ENCODE measurements at regions not wholly inside any gene's neighbourhood (a gene's known extent, or its start where the extent isn't known, plus 50 kb on each side); places are given as distances from the start of the nearest gene placed in this dataset.
"Not testable (repeated sequence)": the region's sequence is repeated elsewhere in the genome, so short reads cannot be mapped to it uniquely, and the experiment has no call there.

DNA sequence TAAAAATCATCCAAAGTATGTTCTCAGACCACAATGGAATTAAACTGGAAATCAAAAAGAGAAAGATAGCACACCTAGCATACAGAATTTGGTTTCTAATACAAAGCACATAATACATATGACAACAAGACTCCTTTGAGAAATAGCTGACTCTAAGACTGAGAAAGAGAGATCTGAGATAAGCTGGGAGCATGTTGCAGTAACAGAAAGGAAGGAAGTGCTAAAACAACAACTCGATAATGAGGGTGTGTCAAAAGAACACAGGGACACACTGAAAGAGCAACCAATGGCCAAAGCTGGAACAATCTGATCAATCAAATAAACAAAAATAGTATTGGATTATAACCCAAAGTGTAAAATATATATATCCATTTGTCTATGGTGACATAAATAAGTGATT is 586.6 kb downstream of the C4orf33 start:
- DNase-seq (ENCODE audit: low read depth) = no peak

DNA sequence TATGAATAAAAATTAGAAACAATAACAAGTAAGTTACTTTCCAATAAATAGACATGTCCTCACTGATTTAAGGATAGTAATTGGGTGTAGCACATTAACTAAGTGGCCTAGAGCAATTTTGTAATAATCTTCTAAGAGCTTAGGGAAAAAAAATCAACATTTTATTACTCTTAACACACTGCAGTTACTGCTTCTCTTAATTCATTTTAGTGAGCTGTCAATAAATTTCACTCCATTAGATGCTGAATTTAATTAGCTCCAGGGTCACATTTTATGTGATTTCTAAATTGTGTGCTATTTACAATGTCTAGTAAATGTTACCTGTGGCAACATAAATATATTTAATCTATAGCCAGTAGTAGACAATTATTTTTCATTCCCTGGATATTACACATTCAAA is 612.0 kb downstream of the C4orf33 start:
- no peak for DNase-seq (ENCODE audit: low read depth)

DNA sequence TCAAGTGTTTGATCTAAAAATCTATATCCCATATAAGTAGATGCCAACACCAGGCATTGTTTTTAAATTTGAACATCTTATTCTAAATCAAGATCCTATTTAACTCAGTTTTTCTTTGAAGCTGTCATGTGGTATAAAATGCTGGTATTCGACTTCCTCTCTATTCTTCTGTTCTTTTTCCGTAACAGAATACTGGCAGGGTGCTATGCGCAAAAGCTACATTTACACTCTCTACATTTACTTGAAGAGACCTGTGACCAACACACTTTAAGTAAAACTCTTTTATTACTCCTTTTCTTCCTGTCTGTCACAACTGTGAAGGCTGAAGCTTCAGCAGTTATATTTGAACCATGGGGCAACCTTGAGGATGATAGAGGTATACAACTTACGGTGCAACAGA is 612.8 kb downstream of the C4orf33 start:
- DNase-seq (ENCODE audit: low read depth) = no peak

DNA sequence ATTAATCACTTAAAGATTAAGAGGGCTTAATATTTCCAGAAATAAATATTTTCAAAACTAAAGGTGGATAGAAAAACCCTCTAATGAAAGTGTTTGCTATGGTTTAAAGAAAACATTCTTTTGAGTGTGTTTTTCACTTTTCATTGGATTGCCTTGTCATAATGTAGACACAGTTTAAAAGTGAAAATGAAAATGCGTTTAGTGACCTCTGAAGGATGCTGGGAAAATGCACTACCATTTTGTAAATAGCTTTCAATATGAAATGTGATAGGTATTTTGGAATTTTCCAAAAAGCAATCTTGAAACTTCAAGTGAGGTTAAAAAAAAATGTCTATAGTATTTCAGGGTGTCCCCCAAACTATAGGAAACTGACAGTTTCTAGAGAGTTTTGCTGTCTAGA is 642.2 kb downstream of the C4orf33 start:
- no peak for DNase-seq (ENCODE audit: low read depth)

DNA sequence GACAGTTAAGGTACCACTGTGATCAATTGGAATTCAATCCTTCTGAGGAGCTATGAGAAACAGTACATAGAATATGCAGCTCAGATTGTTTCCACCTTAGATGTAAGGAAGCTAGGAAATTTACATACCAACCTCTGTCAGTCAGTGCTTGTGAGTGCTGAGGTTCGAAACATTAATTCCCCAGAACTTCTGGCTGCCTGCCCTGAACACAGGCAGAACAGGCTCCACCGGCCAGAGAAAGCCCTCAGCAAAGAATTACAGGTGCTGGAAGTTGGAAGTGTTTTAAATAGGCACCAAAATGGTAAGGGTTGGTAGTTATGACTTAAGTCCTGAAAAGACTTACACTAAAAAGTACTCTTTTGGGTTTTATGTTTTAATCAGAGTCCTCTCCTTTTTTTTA is 651.8 kb downstream of the C4orf33 start:
- DNase-seq (ENCODE audit: low read depth) = no peak

DNA sequence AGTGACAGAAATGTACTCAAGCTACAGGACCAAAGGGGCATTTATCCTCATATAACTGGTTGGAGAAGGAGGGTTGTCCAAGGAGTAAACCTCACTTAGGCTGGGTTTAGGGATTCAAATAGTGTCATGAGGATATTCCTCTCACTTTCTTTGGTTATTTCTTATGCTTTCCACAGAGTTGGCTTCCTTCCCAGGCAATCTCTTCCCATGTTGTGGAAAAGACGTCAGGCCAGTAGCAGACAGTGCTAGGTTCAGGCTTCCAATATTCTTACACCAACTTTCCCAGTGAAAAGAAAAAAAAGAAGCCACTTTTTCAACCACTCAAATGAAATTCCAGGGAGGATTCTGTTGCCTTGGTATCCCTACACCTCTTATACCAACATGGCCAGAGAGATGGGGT is 653.0 kb downstream of the C4orf33 start:
- no peak for DNase-seq (ENCODE audit: low read depth)

DNA sequence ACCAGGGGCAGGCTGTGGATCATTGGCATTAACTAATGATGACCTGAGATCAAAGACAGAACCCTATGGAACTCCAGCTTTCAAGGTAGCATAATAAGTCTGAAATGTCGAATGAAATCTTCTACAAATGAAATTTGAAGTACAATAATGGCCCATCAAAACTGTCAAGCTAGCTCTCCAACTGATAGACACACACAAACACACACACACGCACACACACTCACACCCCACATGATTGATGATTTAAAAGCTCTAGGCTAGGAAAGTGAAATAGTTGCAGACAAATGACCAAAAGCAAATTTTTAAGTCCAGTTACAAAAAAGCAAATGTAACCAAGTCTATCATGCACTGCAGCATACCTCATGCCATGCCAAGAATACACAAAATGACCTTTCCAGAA is 655.7 kb downstream of the C4orf33 start:
- no peak for DNase-seq (ENCODE audit: low read depth)

DNA sequence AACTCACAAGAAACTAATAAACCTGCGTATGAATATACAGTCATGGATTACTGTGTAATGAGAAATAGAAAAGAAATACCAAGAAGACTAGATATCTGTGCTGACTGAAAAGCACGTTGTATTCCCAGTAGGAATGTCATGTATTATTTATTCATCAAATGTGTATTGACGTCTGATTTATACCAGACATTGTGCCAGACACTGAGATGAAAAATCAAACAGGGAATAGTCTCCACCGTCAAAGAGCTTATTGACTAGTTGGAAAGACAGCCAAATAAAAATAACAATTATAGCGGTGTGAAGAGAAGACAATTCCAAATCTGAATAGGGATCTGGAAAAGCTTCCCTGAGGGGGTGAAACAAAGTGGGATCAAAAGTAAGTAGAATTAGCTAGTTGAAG is 687.6 kb downstream of the C4orf33 start:
- DNase-seq (ENCODE audit: low read depth) = no peak

DNA sequence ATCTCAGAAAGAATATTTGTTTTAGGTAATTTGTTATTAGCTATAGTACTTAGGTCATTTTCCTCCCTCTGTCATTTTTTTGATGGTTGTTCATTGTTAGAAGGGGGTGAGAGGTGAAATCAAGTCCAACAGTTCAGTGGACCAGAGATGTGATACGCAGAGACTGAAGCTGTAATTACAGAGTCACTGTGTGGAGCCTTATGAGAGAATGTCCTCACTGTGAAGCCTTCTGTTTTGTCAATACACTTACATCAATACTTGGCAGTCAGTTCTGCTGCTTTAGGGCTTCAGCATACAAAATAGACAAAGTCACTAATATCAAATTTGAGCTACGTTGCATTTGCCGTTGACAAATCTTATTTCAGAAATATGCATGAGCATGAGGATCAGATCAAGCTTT is 692.5 kb downstream of the C4orf33 start:
- DNase-seq (ENCODE audit: low read depth) = no peak

DNA sequence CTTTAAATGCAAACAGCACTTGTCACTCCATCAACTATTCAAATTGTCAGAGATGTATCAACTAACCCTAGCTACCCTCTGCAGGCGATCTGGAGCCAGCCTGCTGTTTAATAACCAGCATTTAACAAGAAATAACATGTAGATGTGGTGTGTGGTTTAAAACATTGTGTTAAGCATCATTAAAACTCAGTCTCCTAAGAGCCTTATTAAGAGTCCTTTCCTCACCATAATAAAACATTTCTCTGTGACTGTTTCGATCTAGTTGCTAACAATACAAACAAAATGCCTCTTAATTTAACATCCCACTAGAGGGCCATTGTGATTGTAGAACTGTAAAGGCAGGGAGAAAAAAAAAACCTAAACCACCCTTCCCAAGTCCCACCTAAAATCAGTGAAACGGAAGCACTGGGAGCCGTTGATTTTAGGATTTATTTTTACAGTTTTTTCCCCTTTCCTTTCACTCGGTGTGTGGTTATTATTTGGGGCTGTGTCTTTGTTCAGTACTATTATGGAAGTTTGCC is 708.6 kb downstream of the C4orf33 start:
- DNase-seq (ENCODE audit: low read depth) = no peak

DNA sequence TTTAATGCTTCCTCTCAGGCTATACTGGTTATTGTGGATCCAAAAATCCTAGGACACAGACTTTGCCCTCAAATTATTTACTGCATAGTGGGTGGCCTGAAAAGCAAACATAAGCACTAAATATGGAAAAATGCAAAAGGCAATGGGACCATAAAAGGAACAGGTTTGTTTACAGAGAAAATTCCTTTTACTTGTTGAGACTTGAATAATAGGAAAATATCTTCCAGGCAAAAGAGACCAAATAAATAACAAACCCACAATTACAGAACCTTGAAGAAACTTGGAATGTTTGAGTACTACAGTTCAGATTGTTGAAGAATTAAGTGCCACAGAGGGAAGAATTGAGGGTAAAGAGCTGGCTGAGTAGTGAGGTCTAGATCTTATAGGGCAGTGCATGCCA is 711.0 kb downstream of the C4orf33 start:
- DNase-seq (ENCODE audit: low read depth) = no peak

DNA sequence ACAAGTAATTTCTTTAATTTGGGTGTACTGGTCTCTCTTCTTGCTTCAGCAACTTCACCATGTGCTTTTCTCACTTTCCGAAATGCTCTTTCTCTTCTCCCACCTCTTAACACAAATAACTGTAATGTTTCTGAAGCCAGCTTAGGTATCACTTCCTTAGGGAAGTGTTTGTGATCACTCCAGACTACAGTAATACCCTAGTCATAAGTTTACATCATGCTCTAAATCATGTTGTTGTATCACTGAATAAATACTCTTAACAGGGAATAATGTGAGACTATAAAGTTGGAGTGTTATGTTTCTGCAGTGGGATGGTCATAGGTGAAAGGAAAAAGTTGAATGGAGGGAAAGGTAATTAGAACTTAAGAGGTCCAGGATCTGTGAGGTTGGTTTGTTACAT is 712.3 kb downstream of the C4orf33 start:
- DNase-seq (ENCODE audit: low read depth) = no peak

DNA sequence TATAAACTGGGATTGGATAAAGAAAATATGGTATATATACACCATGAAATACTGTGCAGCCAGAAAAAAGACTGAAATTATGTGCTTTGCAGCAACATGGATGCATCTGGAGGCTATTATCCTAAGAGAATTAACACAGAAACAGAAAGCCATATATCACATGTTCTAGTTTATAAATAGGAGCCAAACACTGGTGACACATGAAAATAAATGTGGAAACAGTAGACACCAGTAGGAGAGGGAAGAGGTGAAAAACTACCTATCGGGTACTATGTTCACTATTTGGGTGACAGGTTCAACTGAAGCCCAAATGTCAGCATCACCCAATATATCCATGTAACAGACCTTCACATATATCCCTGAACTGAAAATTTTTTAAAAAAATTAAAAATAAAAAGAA is 725.1 kb downstream of the C4orf33 start:
- DNase-seq (ENCODE audit: low read depth) = no peak

DNA sequence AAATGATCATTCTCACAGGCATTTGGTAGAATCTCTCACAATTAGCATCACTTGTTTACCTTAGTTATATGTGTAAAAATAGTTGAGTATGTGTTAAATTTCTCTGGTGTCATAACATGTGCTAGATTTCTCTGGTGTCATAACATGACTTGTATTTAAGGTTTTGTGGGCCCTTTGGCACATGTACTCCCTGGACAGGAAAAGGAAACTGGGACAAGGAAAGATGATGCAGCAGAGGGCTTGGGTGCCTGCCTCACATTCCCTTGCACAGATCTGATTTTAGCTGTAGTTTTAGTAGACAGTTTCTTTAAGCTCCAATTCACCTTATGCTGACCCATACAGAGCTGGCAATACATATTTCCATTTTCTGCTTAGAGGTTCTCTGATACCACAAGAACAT is 726.0 kb downstream of the C4orf33 start:
- DNase-seq (ENCODE audit: low read depth) = no peak

DNA sequence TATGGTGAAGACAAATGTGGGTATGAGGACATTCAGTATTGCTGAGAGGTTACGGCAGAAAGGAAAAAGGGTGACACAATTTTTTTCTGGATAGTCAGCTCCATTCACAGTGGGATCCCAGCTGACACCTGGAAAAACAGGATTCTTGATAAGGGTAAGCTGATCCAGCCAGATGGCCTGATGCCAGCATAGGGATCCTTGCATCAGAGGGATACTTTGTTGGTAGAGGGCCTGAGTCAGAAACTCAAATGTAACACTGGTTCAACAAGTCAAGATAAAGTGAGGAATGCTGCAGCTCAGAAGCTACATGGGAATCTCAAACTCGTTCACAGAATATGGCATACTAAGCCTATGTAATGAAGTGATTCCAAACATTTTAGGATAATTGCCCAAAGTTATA is 726.7 kb downstream of the C4orf33 start:
- no peak for DNase-seq (ENCODE audit: low read depth)

DNA sequence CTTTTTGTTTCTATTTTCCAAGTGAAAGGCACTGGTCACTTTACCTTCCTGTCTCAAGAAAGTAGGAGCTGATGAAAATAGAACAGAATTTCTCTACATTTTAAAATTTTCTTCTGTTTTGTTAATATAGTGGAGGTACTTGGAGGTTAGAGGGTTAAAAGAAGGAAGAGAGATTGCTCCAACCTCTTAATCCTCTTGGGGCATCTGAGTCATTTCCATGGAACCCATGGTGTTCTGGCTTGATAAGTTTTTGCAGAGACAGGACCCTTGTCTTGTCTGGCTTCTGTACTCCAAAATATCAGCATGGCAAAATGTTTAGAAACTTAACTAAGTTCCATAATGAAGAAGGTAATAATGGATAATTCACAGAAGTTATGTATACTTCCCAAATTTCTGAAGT is 727.2 kb downstream of the C4orf33 start:
- DNase-seq (ENCODE audit: low read depth) = no peak

DNA sequence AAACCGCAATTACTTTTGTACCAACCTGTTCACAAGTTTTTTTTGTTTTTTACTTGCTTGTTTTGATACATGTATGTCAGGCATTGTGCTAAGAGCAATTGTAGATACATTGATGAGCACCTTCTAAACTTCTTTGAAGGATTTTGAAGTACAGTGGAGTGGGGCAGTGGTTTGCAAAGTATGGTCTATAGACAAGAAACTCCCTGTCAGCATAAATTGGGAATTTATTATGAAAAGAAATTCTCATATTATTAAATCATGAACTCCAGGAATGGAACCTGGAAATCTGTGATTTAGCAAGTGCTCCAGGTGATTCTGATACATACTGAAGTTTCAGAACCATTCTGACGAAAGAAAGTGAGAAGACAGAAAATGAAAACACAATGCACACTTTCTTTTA is 733.4 kb downstream of the C4orf33 start:
- DNase-seq (ENCODE audit: low read depth) = no peak

DNA sequence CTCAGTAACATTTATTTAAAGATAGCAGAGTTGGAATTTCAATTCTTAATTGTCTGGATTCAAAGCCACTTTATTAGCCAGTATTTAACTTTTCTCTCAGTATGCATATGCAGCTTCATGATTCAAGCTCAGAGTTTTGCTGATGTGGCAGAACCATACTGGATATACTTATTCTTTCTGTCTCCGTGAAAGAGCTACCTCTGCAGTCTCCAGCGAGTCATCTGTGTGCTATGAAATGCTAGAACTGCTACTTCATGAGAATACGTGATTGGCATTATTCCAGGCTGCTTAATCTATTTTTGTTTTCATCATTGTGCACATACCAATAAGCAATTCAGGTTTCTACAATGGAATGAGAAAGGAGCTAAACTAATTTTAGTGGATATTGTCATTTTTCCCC is 743.7 kb downstream of the C4orf33 start:
- no peak for DNase-seq (ENCODE audit: low read depth)

DNA sequence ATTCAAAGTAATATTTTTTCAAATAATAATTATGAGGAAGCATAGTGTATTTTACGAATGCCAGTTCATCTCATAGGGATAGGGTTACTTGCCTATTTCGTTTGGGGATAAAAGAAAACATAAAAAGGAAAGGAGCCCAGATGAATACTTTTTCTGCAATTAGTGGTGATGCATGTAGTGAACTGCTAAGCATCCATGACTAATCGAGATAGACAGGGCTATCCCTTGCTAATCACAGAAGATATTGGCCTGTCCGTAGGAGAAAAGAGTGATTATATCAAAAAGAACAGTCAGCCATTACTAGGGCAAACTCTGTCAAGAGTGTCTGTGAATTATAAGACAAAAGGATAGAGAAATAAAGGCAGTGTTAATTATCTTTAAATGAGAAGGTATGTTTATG is 746.1 kb downstream of the C4orf33 start:
- DNase-seq (ENCODE audit: low read depth) = no peak

DNA sequence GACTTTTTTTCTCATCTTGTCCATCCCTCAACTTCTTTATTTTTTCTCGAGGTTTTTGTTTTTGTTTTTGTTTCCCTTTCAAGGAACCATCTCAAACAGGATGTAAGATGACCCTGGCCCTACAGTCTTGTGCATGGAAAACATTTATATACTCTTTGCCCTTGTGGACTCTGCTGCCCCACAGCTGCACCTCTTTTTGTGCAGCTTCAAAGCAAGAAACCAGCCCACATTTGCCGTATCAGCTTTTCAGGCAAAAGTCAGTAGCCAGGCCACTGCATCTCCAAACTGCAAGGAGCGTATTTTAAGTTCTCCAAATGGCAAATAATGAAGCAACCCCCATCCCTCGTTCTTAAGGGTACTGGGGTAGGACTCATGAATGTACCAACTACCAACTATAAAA is 756.5 kb downstream of the C4orf33 start:
- no peak for DNase-seq (ENCODE audit: low read depth)

DNA sequence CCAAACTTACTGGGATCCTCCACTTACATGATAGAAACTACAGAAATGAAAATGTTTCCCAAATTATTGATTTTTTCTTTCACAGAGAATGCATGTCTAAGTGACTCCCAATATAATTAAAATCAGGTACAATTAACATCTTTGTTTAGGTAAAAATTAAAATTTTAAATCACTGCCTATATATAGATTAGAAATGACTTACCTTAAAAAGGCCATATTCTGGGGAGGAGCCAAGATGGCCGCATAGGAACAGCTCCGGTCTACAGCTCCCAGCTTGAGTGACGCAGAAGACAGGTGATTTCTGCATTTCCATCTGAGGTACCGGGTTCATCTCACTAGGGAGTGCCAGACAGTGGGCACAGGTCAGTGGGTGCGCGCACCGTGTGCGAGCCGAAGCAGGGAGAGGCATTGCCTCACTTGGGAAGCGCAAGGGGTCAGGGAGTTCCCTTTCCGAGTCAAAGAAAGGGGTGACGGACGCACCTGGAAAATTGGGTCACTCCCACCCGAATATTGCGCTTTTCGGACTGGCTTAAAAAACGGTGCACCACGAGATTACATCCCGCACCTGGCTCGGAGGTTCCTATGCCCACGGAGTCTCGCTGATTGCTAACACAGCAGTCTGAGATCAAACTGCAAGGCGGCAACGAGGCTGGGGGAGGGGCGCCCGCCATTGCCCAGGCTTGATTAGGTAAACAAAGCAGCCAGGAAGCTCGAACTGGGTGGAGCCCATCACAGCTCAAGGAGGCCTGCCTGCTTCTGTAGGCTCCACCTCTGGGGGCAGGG is 757.9 kb downstream of the C4orf33 start:
- not testable (repeated sequence) for DNase-seq (ENCODE audit: low read depth)

DNA sequence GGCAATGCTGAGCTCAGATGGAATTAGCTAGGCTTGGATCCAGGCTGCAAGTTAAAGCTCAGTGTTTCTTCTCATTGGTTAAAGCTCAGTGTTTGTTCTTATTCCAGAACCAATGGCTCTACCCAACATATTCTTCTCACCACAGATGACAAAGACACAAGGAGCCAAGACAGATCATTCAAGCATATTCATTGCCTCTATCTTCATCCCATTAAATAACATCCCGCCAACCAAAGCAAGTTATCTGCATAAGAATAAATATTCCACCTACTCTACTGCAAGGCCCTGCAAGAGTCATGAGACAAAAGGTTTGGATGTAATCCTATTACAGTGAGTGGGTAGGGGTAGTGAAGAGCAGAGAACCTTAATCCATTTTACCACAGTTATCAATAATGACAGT is 766.5 kb downstream of the C4orf33 start:
- DNase-seq (ENCODE audit: low read depth) = no peak

DNA sequence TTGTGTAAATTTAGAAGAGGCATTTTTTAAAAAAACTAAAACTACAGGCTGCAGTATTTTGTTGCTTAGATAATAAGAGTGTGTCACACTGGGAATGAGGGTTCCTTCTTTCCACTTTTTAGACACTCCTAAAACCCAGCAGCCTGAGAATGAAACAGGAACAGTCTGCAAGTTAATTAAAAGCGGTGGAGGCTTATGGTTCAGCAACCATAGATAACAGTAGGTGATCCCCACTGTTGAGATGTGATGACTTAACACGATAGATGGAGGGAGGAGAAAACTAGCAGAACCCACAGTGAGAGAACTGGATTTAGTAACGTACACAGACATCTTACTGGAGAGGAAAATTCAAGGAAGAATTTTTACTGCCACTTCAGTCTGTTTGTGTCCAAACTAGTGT is 767.3 kb downstream of the C4orf33 start:
- DNase-seq (ENCODE audit: low read depth) = no peak

DNA sequence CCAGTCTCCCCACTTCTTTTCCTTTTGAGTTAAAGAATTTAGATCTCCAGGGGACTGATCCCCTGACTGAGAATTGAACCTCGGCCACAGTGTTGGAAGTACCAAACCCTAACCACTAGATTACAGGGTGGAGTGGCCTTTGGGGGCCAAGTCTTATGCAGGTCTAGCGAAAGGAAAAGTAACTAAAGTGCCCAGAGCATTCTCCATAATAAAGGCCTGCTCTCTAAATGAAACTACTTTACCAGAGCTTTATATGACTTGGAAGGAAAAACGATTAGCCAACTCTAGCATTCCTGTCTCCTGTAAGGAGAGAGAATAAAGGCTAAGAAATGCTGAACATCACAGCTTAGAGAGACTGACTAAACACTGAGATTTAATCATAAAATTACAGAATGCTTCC is 788.0 kb downstream of the C4orf33 start:
- DNase-seq (ENCODE audit: low read depth) = no peak

Data from stimulated activated CD8-positive, alpha-beta memory T cell treated with anti-CD3 and anti-CD28 coated beads, Interleukin-15, amount 100 ng/mL, for 1 hour (primary cell).